DND-41 (cell line): ENCODE measurements at regions not wholly inside any gene's neighbourhood (a gene's known extent, or its start where the extent isn't known, plus 50 kb on each side); places are given as distances from the start of the nearest gene placed in this dataset.
A peak's percentile ranks its signal among the peaks of the same experiment; 100 is the strongest.

ENCODE experiments used
- ATAC-seq: fragments of 200-7000 bp; cut with Tn5 transposase; 3 replicates; pipeline ENCODE4 v1.9.1; 2021; ENCODE audit warnings: low read depth; ENCODE audit not compliant: insufficient read depth
- DNase-seq: peaks from one replicate; pipeline ENCODE4 v3.0.0-alpha.2; 2020
- H2AFZ ChIP-seq: 2 replicates; pipeline ENCODE4 v1.6.0; 2012; ENCODE audit warnings: low read depth, low read length
- H3K27ac ChIP-seq: 2 replicates; pipeline ENCODE4 v1.5.1; 2012; ENCODE audit warnings: low read length, inconsistent platforms
- H3K27me3 ChIP-seq: fragments of 200-600 bp; sonication (generic); 2 replicates; pipeline ENCODE4 v1.6.0; 2012; ENCODE audit warnings: low read length, mild to moderate bottlenecking, inconsistent platforms; ENCODE audit not compliant: insufficient read depth, poor library complexity
- H3K36me3 ChIP-seq: 2 replicates; pipeline ENCODE4 v1.5.1; 2012; ENCODE audit warnings: low read length, inconsistent platforms; ENCODE audit not compliant: insufficient read depth
- H3K4me1 ChIP-seq: 2 replicates; pipeline ENCODE4 v1.5.1; 2012; ENCODE audit warnings: mild to moderate bottlenecking, low read length; ENCODE audit not compliant: insufficient read depth
- H3K4me2 ChIP-seq: 2 replicates; pipeline ENCODE4 v1.6.0; 2012; ENCODE audit warnings: mild to moderate bottlenecking, moderate library complexity, low read length, inconsistent platforms; ENCODE audit not compliant: insufficient read depth
- H3K4me3 ChIP-seq, 2 experiments: fragments of 200-600 bp in 1 of 2; shearing (Covaris generic) in 1 of 2; 2 replicates each; pipeline ENCODE4 v1.5.1; 2012 to 2016; ENCODE audit warnings: inconsistent platforms in 2 of 2, low read length in 2 of 2, mild to moderate bottlenecking in 2 of 2, low read depth in 1 of 2, moderate library complexity in 1 of 2
- H3K79me2 ChIP-seq: 2 replicates; pipeline ENCODE4 v1.6.0; 2012; ENCODE audit warnings: low read length, inconsistent platforms; ENCODE audit not compliant: insufficient read depth
- H3K9ac ChIP-seq: 2 replicates; pipeline ENCODE4 v1.6.0; 2012; ENCODE audit warnings: low read depth, mild to moderate bottlenecking, inconsistent platforms, low read length, moderate library complexity
- H3K9me3 ChIP-seq: 2 replicates; pipeline ENCODE4 v1.5.1; 2012; ENCODE audit warnings: low read length, moderate library complexity, mild to moderate bottlenecking, inconsistent platforms; ENCODE audit not compliant: insufficient read depth, severe bottlenecking
- H4K20me1 ChIP-seq: 2 replicates; pipeline ENCODE4 v1.6.0; 2012; ENCODE audit warnings: low read length; ENCODE audit not compliant: insufficient read depth
- CTCF ChIP-seq: IDR thresholded peaks from 2 replicates; pipeline ENCODE4 v1.5.1; 2012; ENCODE audit warnings: borderline replicate concordance, low read length, moderate library complexity, mild to moderate bottlenecking; ENCODE audit not compliant: poor library complexity, severe bottlenecking; ENCODE audit errors: extremely low read depth
- EZH2 ChIP-seq: IDR thresholded peaks from 3 replicates; pipeline ENCODE4 v1.6.1; 2012; ENCODE audit warnings: borderline replicate concordance, low read depth, mild to moderate bottlenecking, moderate library complexity, low read length, inconsistent platforms; ENCODE audit not compliant: severe bottlenecking

GRCh38 chrX:85619962-85620361 is 240.5 kb upstream of the POF1B start:
- ATAC-seq, result no peak
- Histone ChIP-seq H3K4me2 (no peak overlapping the region), H3K27ac (no peak overlapping the region), H3K4me3 (no peak overlapping the region), H3K36me3 (no peaks in the 10 kb centered on the region), H3K27me3 (no peaks in the 10 kb centered on the region), H2AFZ (no peak overlapping the region), H3K79me2 (no peaks in the 10 kb centered on the region), H3K9me3 (no peaks in the 10 kb centered on the region), H3K4me1 (no peaks in the 10 kb centered on the region), H3K9ac (no peak overlapping the region), H4K20me1 (no peaks in the 10 kb centered on the region)
- TF ChIP-seq CTCF (no peak), EZH2 (no peak)
- no peak for DNase-seq

- Histone ChIP-seq H2AFZ (no peak overlapping the region), H3K27me3 (no peaks in the 10 kb centered on the region), H3K4me3 (no peak overlapping the region), H3K79me2 (no peaks in the 10 kb centered on the region), H3K4me2 (no peak overlapping the region), H3K4me1 (no peaks in the 10 kb centered on the region), H3K27ac (no peak overlapping the region), H4K20me1 (no peaks in the 10 kb centered on the region), H3K9ac (no peak overlapping the region), H3K9me3 (no peaks in the 10 kb centered on the region), H3K36me3 (no peaks in the 10 kb centered on the region)
- DNase-seq (no peak), ATAC-seq (no peak)
- TF ChIP-seq CTCF (peak; percentile 49), EZH2 (no peak)
Observed at GRCh38 chrX:85611926-85612325, 232.5 kb upstream of the POF1B start.

GRCh38 chrX:85592980-85593379 is 213.5 kb upstream of the POF1B start:
- no peaks in the 10 kb centered on the region for H3K36me3 ChIP-seq
- TF ChIP-seq EZH2, result no peak
- no peak overlapping the region for H3K4me2 ChIP-seq
- H3K9ac ChIP-seq, result no peak overlapping the region
- no peak overlapping the region for H3K27ac ChIP-seq
- H4K20me1 ChIP-seq, result no peaks in the 10 kb centered on the region
- no peak overlapping the region for H2AFZ ChIP-seq
- ATAC-seq (no peak), DNase-seq (no peak)
- H3K79me2 ChIP-seq, result no peaks in the 10 kb centered on the region
- H3K9me3 ChIP-seq, result no peaks in the 10 kb centered on the region
- no peaks in the 10 kb centered on the region for H3K27me3 ChIP-seq
- H3K4me1 ChIP-seq, result no peaks in the 10 kb centered on the region
- no peak overlapping the region for H3K4me3 ChIP-seq

GRCh38 chrX:85591536-85591935 is 212.1 kb upstream of the POF1B start:
- Histone ChIP-seq H2AFZ (no peak overlapping the region), H3K9me3 (no peaks in the 10 kb centered on the region), H3K36me3 (no peaks in the 10 kb centered on the region), H3K27ac (no peak overlapping the region), H4K20me1 (no peaks in the 10 kb centered on the region), H3K79me2 (no peaks in the 10 kb centered on the region), H3K9ac (no peak overlapping the region), H3K27me3 (no peaks in the 10 kb centered on the region), H3K4me2 (no peak overlapping the region), H3K4me3 (no peak overlapping the region), H3K4me1 (no peaks in the 10 kb centered on the region)
- DNase-seq, result no peak
- ATAC-seq, result no peak
- TF ChIP-seq CTCF (no peak), EZH2 (no peak)
